NCI-H187 (cell line): ENCODE measurements at regions not wholly inside any gene's neighbourhood (a gene's known extent, or its start where the extent isn't known, plus 50 kb on each side); places are given as distances from the start of the nearest gene placed in this dataset.

ENCODE experiments used
- DNase-seq, 2 experiments: peaks; one replicate each; lab custom pipeline; 2025; lab: John Stamatoyannopoulos, UW

GRCh38 chr1:201686714-201687455 is 142.1 kb upstream of the IPO9 start:
- DNase-seq: peak in 1 of 2 experiments; percentile 8

GRCh38 chr1:201688514-201688913 is 140.4 kb upstream of the IPO9 start:
- DNase-seq: no peak

DNA sequence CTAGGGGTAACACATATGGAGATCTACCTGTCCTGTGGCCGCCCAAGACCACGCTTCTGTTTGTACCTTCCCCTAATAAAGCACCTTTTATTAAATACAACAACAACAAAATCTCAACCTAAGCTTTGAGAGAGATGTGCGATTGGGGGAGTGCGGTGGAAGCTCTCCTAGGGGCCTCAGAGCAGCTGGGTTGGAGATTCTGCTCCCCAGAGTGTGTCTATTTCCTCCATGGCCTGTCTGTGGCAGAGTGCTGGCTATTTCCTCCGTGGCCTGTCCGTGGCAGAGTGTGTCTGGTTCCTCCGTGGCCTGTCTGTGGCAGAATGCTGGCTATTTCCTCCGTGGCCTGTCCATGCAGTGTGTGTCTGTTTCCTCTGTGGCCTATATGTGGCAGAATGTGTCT is 139.3 kb upstream of the IPO9 start:
- no peak for DNase-seq

GRCh38 chr1:201690528-201690927 is 138.4 kb upstream of the IPO9 start:
- DNase-seq: no peak

- no peak for DNase-seq
Observed at GRCh38 chr1:201691716-201692554, 137.0 kb upstream of the IPO9 start.

- DNase-seq: no peak
Observed at GRCh38 chr1:201692555-201693394, 136.2 kb upstream of the IPO9 start.

GRCh38 chr1:201693890-201694607 is 134.9 kb upstream of the IPO9 start:
- no peak for DNase-seq

- DNase-seq: no peak
Observed at GRCh38 chr1:201694608-201695335, 134.2 kb upstream of the IPO9 start.

- no peak for DNase-seq
Observed at GRCh38 chr1:201695607-201696006, 133.3 kb upstream of the IPO9 start.

- DNase-seq: no peak
Observed at GRCh38 chr1:201696217-201696761, 132.7 kb upstream of the IPO9 start.

DNA sequence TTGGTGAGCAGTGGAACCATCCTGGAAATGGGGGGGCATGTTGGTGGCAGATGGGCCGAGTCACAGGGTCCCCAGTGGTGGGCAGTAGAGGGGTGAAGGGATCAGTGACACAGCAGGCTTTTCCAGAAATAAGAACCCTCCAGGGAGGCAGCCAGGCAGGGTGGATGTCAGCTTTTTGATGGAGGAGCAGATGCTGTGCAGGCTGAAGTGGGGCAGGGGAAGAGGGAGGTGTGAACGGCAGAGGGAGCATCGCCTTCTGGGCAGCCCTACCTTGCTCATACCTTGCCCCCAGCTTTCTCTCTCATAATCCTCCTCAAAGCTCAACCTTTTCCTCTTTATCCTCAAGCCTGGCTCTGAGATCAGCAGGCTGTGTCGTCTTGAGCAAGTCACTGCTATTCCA is 131.8 kb upstream of the IPO9 start:
- no peak for DNase-seq

GRCh38 chr1:201701831-201702230 is 127.1 kb upstream of the IPO9 start:
- DNase-seq: no peak

DNA sequence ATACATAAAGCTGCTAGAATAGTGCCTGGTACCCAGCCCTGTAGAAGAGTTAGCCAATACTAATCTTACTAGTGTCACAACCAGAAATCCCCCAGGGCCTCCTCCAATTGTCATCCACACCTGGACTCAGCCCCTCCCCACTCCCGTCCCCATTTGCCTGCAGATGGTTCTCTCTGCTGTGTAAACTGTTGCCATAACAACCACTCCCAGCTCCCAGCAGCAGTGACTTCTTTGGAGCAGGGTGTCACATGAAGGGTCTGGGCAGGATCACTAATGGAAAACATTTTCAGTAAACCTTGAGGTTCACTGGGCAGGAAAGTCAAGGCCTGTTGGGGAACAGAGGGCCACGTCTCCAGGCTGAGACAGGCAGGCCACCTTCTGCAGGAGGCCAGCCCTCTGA is 126.0 kb upstream of the IPO9 start:
- peak; percentile 73 to 90 for DNase-seq

DNA sequence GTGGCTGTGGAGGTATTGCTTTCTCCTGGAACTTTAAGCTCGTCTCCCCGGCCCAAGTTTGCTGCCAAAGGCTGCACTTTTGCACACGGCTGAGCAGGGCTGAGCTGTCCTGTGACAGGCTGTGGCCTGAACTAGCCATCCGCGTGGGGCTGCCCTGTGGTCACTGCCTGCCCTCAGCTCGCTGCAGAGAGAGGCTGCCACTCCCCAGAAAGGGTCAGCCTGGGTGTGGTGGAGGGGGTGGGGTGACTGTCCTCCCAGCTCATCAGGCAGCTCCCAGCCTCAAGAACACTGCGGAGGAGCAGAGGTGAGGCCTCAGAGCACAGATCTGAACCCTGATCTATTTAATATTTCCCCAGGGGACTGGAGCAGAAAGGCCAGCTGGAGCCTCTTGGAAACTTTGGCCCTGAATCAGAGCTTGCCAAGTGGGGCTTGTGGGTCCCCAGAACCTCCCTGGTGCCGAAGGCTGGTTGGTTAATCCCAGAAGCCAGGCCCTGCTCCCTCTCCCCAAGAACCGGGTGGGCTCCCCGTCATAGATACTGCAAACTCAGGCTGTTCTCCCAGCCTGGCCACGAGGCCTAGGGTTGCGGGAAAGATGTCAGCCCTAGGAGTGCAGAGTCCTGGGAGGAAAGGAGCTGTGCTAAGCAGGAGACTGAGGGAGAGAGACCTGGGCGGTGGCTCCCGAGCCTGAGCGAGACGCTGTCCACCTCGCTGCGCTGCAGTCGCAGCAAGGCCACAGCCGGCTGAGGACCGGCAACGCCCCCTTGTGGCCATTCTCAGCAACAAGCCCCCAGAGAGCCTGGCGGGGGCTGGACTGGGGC is 125.1 kb upstream of the IPO9 start:
- peak; percentile 31 to 45 for DNase-seq

GRCh38 chr1:201704439-201704792 is 124.5 kb upstream of the IPO9 start:
- DNase-seq: no peak

DNA sequence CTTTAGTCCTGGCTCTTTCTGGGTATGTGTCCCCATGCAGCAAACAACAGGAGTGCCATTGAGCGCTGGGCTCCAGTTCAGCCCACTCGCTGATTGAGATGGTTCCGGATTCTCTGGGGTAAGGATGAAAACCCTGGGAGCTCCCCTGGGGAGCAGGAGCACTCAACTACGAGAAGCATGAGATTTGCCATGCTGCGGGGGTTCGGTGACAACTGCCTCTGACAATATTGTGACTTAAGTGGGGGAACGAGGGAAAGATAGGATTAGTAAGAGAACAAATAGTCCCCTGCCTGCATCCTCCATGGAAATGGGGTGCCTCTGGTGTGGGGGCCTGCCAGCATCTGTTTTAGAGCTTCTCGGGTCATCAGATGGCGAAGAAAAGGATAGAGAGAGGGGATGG is 123.6 kb upstream of the IPO9 start:
- DNase-seq: no peak

GRCh38 chr1:201706109-201706508 is 122.8 kb upstream of the IPO9 start:
- DNase-seq: no peak

GRCh38 chr1:201707027-201707426 is 121.9 kb upstream of the IPO9 start:
- DNase-seq: no peak

DNA sequence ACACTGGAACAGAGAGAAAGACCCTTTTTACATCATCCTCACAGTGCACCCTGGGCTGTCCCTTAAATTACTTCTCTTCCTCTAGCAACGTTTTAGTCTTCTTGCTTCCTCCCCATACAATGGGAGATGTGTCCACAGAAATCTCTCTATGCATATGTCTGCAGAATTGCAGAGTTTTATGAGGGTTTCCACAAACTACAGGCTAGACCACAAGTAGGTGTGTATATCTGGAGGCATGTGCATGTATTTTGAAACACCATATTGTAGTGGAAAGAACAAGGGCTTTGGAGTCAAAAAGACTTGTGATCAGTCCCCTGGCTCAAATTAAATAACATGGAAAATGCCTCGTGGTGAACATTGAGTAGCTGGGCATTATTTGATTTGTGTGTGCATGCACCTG is 121.3 kb upstream of the IPO9 start:
- DNase-seq: no peak

DNA sequence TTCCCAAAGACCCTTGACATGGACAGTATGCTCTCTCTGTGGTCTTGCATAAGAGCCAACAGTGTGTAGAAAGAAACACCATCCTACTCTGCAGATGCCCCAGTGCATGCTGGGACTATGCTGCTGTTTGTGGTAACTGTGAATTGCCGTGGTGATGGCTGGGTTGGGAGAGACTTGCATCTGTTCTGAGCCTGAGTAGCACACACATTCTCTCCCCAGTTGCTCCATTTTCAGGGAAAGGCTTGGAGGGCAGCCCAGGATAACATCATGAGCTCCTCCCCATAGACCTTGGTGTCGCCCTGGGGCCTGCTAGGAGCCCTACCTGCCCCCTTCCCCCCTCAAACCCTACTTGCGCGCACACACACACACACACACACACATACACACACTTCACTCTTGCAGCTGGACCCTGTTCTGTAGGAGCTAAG is 120.9 kb upstream of the IPO9 start:
- DNase-seq: no peak
